ENCODE measurements at regions not wholly inside any gene's neighbourhood (a gene's known extent, or its start where the extent isn't known, plus 50 kb on each side); places are given as distances from the start of the nearest gene placed in this dataset.

- BruUV-seq (replicated peaks), result no TSS peak
- no peak overlapping the region for H3K4me3 ChIP-seq (replicated peaks in 1 of 2; ENCODE audit: low read depth in 1 of 2, low read length in 2 of 2)
- ATAC-seq (no peak), DNase-seq (ENCODE audit: low read depth, low spot score) (no peak)
- RAD21 ChIA-PET (ENCODE audit: low non-redundant PET in 1 of 2, low total read pairs in 2 of 2, uncharacterized antibody in 2 of 2, unreplicated experiment in 2 of 2), result no interaction called here
- intact Hi-C loops (cut with micrococcal nuclease), result no loop called here
- H2AFZ ChIP-seq (ENCODE audit: low read depth, low read length, poor library complexity, severe bottlenecking), result no peak overlapping the region
- no peaks in the 10 kb centered on the region for H4K20me1 ChIP-seq (ENCODE audit: insufficient read depth)
- no peaks in the 10 kb centered on the region for H3K9me2 ChIP-seq (ENCODE audit: insufficient read depth)
- no peaks in the 10 kb centered on the region for H3K9me3 ChIP-seq (ENCODE audit: control insufficient read depth in 1 of 2, insufficient read depth in 1 of 2, low read depth in 1 of 2, low read length in 2 of 2)
- CTCF ChIA-PET, result no interaction called here
- 0 out of 2 replicates have a peak, but pooled peaks cover 5% of the 10 kb centered on the region for H3K27me3 ChIP-seq (ENCODE audit: insufficient read depth, low read length)
- TF ChIP-seq ELF1 (IDR thresholded peaks at IDR 0.05; ENCODE audit: borderline replicate concordance, low read depth), result no peak
- no peak for TF ChIP-seq MAX (IDR thresholded peaks at IDR 0.05)
- no peak for TF ChIP-seq SIN3A (IDR thresholded peaks at IDR 0.05; ENCODE audit: low read depth)
- no peak for TF ChIP-seq CEBPB (IDR thresholded peaks at IDR 0.05; ENCODE audit: low read depth)
- TF ChIP-seq CBX3 (IDR thresholded peaks at IDR 0.05; ENCODE audit: low read depth), result no peak
- TF ChIP-seq ZNF274 (IDR thresholded peaks at IDR 0.05; ENCODE audit: low read depth, low read length), result no peak
- no peak for TF ChIP-seq POLR2AphosphoS5 (IDR thresholded peaks at IDR 0.05; ENCODE audit: low read depth, low read length)
- TF ChIP-seq ZBTB33 (IDR thresholded peaks at IDR 0.05; ENCODE audit: extremely low read depth, insufficient replicate concordance, low read length), result no peak
- TF ChIP-seq REST (IDR thresholded peaks at IDR 0.05; ENCODE audit: low read depth), result no peak
- no peak for TF ChIP-seq ZFX (IDR thresholded peaks at IDR 0.05)
- TF ChIP-seq RAD21 (IDR thresholded peaks at IDR 0.05; ENCODE audit: low read depth), result no peak
- TF ChIP-seq EZH2phosphoT487 (IDR thresholded peaks at IDR 0.05; ENCODE audit: borderline replicate concordance), result no peak
- no peak for TF ChIP-seq SRF (IDR thresholded peaks at IDR 0.05; ENCODE audit: low read depth)
- TF ChIP-seq YY1 (IDR thresholded peaks at IDR 0.05; ENCODE audit: extremely low read depth, insufficient replicate concordance, low read depth, low read length), result no peak
- TF ChIP-seq JUND (IDR thresholded peaks at IDR 0.05), result no peak
- no peak for TF ChIP-seq POLR2A (IDR thresholded peaks at IDR 0.05; ENCODE audit: borderline replicate concordance, extremely low read depth, insufficient read depth, insufficient read length)
- no peak for TF ChIP-seq FOSL1 (IDR thresholded peaks at IDR 0.05; ENCODE audit: low read depth)
- no peak for TF ChIP-seq TCF7L2 (IDR thresholded peaks at IDR 0.05; ENCODE audit: borderline replicate concordance, extremely low read depth, insufficient read depth, insufficient read length)
- no peak for TF ChIP-seq CTCF (IDR thresholded peaks at IDR 0.05 in 2 of 3, conservative IDR thresholded peaks at IDR 0.05 in 1 of 3; ENCODE audit: borderline replicate concordance in 1 of 3, insufficient read depth in 1 of 3, low read depth in 2 of 3, low read length in 2 of 3)
- H3K4me1 ChIP-seq (ENCODE audit: control insufficient read depth in 1 of 2, insufficient read depth in 2 of 2, low read length in 2 of 2), result no peaks in the 10 kb centered on the region
- no peaks in the 10 kb centered on the region for H3K79me2 ChIP-seq (ENCODE audit: insufficient read depth, low read length)
- H3K4me2 ChIP-seq (ENCODE audit: low read length), result no peak overlapping the region
- H3K27ac ChIP-seq (ENCODE audit: low read depth, low read length), result no peak overlapping the region
- no peaks in the 10 kb centered on the region for H3K36me3 ChIP-seq (ENCODE audit: control insufficient read depth in 1 of 2, insufficient read depth in 2 of 2, low read length in 2 of 2)
- H3K9ac ChIP-seq (ENCODE audit: low read length), result no peak overlapping the region
- POLR2A ChIA-PET, result no interaction called here
Measured at GRCh38 chr7:21173436-21173835, 254.4 kb upstream of the SP4 start.

Data from HCT116 (cell line).